ENCODE measurements at regions not wholly inside any gene's neighbourhood (a gene's known extent, or its start where the extent isn't known, plus 50 kb on each side); places are given as distances from the start of the nearest gene placed in this dataset.
A peak's percentile ranks its signal among the peaks of the same experiment; 100 is the strongest.

GRCh38 chr6:143598466-143599080 is 79.2 kb upstream of the PHACTR2 start:
- Histone ChIP-seq H3K4me3 (no peak overlapping the region), H3K9me3 (no peaks in the 10 kb centered on the region), H3K27me3 (no peaks in the 10 kb centered on the region), H3K4me1 (peaks cover 0 to 49% (median 27%) of the 10 kb centered on the region in 4 donors), H3K27ac (no peak overlapping the region), H3K36me3 (no peaks in the 10 kb centered on the region)
- intact Hi-C loops (cut with DNase I; ENCODE audit: low total_unique reads), result no loop called here
- WGBS, 5 donors, result 52 to 70% (median 59%) methylated on average over 3 of the region's 3 CpGs
- TF ChIP-seq EP300 (IDR thresholded peaks at IDR 0.05) (no peak), POLR2A (IDR thresholded peaks at IDR 0.05) (no peak), CTCF (IDR thresholded peaks at IDR 0.05) (no peak), POLR2AphosphoS5 (IDR thresholded peaks at IDR 0.05) (no peak)
- no peak for DNase-seq

GRCh38 chr6:143596866-143597265 is 80.9 kb upstream of the PHACTR2 start:
- TF ChIP-seq EP300 (IDR thresholded peaks at IDR 0.05), result no peak
- TF ChIP-seq POLR2AphosphoS5 (IDR thresholded peaks at IDR 0.05), result peak in 2 of 3 donors; percentile 27 to 50

DNA sequence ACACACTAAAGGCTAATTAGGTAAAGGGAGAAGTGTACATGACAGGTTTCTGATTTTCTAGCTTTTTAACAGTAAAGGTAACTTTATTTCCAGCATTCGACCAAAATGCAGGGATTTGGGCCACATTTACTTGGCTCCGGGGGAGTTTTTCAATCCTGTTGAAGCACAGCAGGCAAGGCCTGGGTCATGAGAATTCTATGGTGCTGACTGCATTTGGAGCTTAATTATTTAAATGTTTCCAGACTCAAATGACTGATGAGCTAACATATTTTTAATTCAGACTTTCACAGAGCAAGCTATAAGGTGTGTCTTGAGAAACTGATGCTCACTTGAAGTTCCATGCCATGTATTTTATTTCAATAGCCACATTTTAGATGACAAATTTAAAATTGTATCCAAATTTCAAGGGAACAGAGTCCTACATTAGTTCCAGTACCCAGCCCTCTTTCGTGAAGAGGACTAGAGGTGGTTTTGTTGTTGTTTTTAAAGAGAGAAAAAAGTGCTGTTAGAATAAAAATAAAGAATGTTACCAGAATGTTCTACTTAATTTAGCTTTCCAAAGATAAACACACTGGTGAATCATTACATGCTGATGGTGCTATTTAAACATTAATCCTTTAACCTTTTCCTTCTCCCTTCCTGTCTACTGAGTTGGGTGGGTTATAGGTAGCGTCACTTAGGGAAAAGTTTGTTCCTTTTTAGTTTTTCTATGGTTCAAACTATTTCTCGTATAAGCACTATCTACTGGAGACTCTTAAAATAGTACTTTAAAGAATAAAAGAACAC is 82.3 kb upstream of the PHACTR2 start:
- H3K9me3 ChIP-seq, result no peaks in the 10 kb centered on the region
- H3K27ac ChIP-seq, result peak overlapping the region in 3 of 5 donors; percentile 41 to 69 (median 54)
- no peaks in the 10 kb centered on the region for H3K27me3 ChIP-seq
- no peaks in the 10 kb centered on the region for H3K36me3 ChIP-seq
- no peak for DNase-seq
- no peak overlapping the region for H3K4me3 ChIP-seq
- WGBS, 5 donors, result 63 to 83% (median 79%) methylated on average over 5 of the region's 5 CpGs
- intact Hi-C loops (cut with DNase I; ENCODE audit: low total_unique reads), result no loop called here
- peaks cover 0 to 49% (median 27%) of the 10 kb centered on the region in 4 donors for H3K4me1 ChIP-seq
- no peak for TF ChIP-seq POLR2AphosphoS5 (IDR thresholded peaks at IDR 0.05)
- no peak for TF ChIP-seq CTCF (IDR thresholded peaks at IDR 0.05)
- no peak for TF ChIP-seq EP300 (IDR thresholded peaks at IDR 0.05)
- TF ChIP-seq POLR2A (IDR thresholded peaks at IDR 0.05), result no peak

More at GRCh38 chr6:143596866-143597265, 80.9 kb upstream of the PHACTR2 start:
- intact Hi-C loops (cut with DNase I; ENCODE audit: low total_unique reads), result no loop called here
- H3K27ac ChIP-seq, result peak overlapping the region in 3 of 5 donors; percentile 3 to 69 (median 11)
- no peaks in the 10 kb centered on the region for H3K9me3 ChIP-seq
- peaks cover 0 to 49% (median 27%) of the 10 kb centered on the region in 4 donors for H3K4me1 ChIP-seq
- H3K36me3 ChIP-seq, result no peaks in the 10 kb centered on the region
- 59 to 77% (median 71%) methylated on average over 4 of the region's 4 CpGs for WGBS, 5 donors
- H3K4me3 ChIP-seq, result no peak overlapping the region
- no peak for DNase-seq
- H3K27me3 ChIP-seq, result no peaks in the 10 kb centered on the region

GRCh38 chr6:143594647-143595046 is 83.1 kb upstream of the PHACTR2 start:
- TF ChIP-seq POLR2AphosphoS5 (IDR thresholded peaks at IDR 0.05), result no peak
- TF ChIP-seq CTCF (IDR thresholded peaks at IDR 0.05), result no peak
- TF ChIP-seq POLR2A (IDR thresholded peaks at IDR 0.05), result no peak
- TF ChIP-seq EP300 (IDR thresholded peaks at IDR 0.05), result no peak
- Histone ChIP-seq H3K27ac (peak overlapping the region in 4 of 5 donors; percentile 33 to 69 (median 48)), H3K4me3 (no peak overlapping the region), H3K4me1 (peaks cover 0 to 49% (median 27%) of the 10 kb centered on the region in 4 donors), H3K36me3 (no peaks in the 10 kb centered on the region), H3K27me3 (no peaks in the 10 kb centered on the region), H3K9me3 (no peaks in the 10 kb centered on the region)
- intact Hi-C loops (cut with DNase I; ENCODE audit: low total_unique reads), result no loop called here
- DNase-seq, result no peak
- 49 to 70% (median 58%) methylated on average over 4 of the region's 4 CpGs for WGBS, 5 donors
